H1 (cell line): ENCODE measurements at regions not wholly inside any gene's neighbourhood (a gene's known extent, or its start where the extent isn't known, plus 50 kb on each side); places are given as distances from the start of the nearest gene placed in this dataset.
"Not testable (repeated sequence)": the region's sequence is repeated elsewhere in the genome, so short reads cannot be mapped to it uniquely, and the experiment has no call there.

Experiments used
- CTCF ChIA-PET: fragments of 300-600 bp; sonication (Branson Sonifier 250); formaldehyde crosslinking; loops from one replicate; lab custom pipeline; 2021; ENCODE audit not compliant: partially characterized antibody; lab: Charles Lee
- POLR2A ChIA-PET: fragments of 300-600 bp; sonication (Branson Sonifier 250); formaldehyde crosslinking; loops from one replicate; lab custom pipeline; 2021; ENCODE audit warnings: inconsistent platforms; ENCODE audit not compliant: partially characterized antibody; lab: Charles Lee
- DNase-seq, 2 experiments: peaks; one replicate each; pipeline versions ENCODE4 v3.0.0 to v3.0.0-alpha.2; 2010 to 2022; ENCODE audit warnings: low spot score in 2 of 2, low read depth in 1 of 2, mixed read lengths in 1 of 2
- FAIRE-seq: peaks from 2 replicates; lab custom pipeline; 2011; peaks lifted over from hg19 to GRCh38; lab: Jason Lieb, UNC
- H2AFZ ChIP-seq: 2 replicates; pipeline ENCODE4 v1.8.1; 2012; ENCODE audit warnings: low read length, inconsistent platforms
- H2AK5ac ChIP-seq: 2 replicates; pipeline ENCODE4 v1.6.1; 2013; ENCODE audit warnings: low read depth, low read length
- H2BK120ac ChIP-seq: replicated peaks from 2 replicates; pipeline ENCODE3; 2013; ENCODE audit warnings: low read depth, low read length, inconsistent platforms
- H2BK12ac ChIP-seq: 2 replicates; pipeline ENCODE4 v1.6.1; 2013; ENCODE audit warnings: low read depth, low read length
- H2BK15ac ChIP-seq: 2 replicates; pipeline ENCODE4 v1.6.1; 2013; ENCODE audit warnings: low read length
- H2BK20ac ChIP-seq: 2 replicates; pipeline ENCODE4 v1.6.1; 2013; ENCODE audit warnings: low read length
- H2BK5ac ChIP-seq: 2 replicates; pipeline ENCODE4 v1.6.1; 2013; ENCODE audit warnings: low read depth, low read length
- H3K14ac ChIP-seq: 2 replicates; pipeline ENCODE4 v1.6.1; 2013; ENCODE audit warnings: inconsistent platforms; ENCODE audit not compliant: insufficient read length
- H3K18ac ChIP-seq: 2 replicates; pipeline ENCODE4 v1.6.1; 2013; ENCODE audit warnings: low read length; ENCODE audit errors: extremely low read depth
- H3K23ac ChIP-seq: 2 replicates; pipeline ENCODE4 v1.6.1; 2013; ENCODE audit warnings: inconsistent platforms; ENCODE audit not compliant: insufficient read length
- H3K23me2 ChIP-seq: 2 replicates; pipeline ENCODE4 v1.6.1; 2013; ENCODE audit warnings: low read depth, low read length
- H3K27ac ChIP-seq: 2 replicates; pipeline ENCODE4 v1.6.1; 2011; ENCODE audit warnings: low read depth, low read length, inconsistent platforms
- H3K27me3 ChIP-seq, 4 experiments: replicated peaks in 1 of 4; 1 replicate in 1 of 4; 2 replicates in 3 of 4; pipeline versions ENCODE4 v1.6.1 to v1.8.1; 2011 to 2013; ENCODE audit warnings: low read length in 3 of 4, mild to moderate bottlenecking in 3 of 4, inconsistent platforms in 2 of 4, mixed read lengths in 2 of 4, moderate library complexity in 1 of 4; ENCODE audit not compliant: control insufficient read depth in 3 of 4, insufficient read depth in 3 of 4; ENCODE audit errors: extremely low read depth in 1 of 4
- H3K36me3 ChIP-seq, 4 experiments: 2 replicates each; pipeline versions ENCODE4 v1.6.1 to v1.8.1; 2011 to 2013; ENCODE audit warnings: mild to moderate bottlenecking in 4 of 4, low read length in 3 of 4, moderate library complexity in 2 of 4, control low read depth in 1 of 4, inconsistent platforms in 1 of 4; ENCODE audit not compliant: insufficient read depth in 4 of 4, control insufficient read depth in 2 of 4
- H3K4ac ChIP-seq: replicated peaks from 2 replicates; pipeline ENCODE3; 2013; ENCODE audit warnings: low read length, low read depth, mixed read lengths, inconsistent platforms; ENCODE audit not compliant: insufficient read length
- H3K4me1 ChIP-seq, 4 experiments: replicated peaks in 1 of 4; 1 replicate in 1 of 4; 2 replicates in 3 of 4; pipeline versions ENCODE4 v1.6.1 to v1.8.1; 2011 to 2013; ENCODE audit warnings: low read length in 3 of 4, inconsistent platforms in 2 of 4, mixed read lengths in 1 of 4; ENCODE audit not compliant: insufficient read depth in 4 of 4, control insufficient read depth in 3 of 4
- H3K4me2 ChIP-seq, 2 experiments: 2 replicates each; pipeline versions ENCODE4 v1.6.1 to v1.8.1; 2011 to 2013; ENCODE audit warnings: low read depth in 2 of 2, low read length in 2 of 2, control low read depth in 1 of 2, inconsistent platforms in 1 of 2, mild to moderate bottlenecking in 1 of 2; ENCODE audit not compliant: insufficient read depth in 1 of 2
- H3K4me3 ChIP-seq, 4 experiments: fragments of 200-600, 300-600 bp in 1 of 4; sonication (generic), shearing (Covaris generic), sonication (Bioruptor Twin) in 1 of 4; 2 replicates each; pipeline versions ENCODE4 v1.5.1 to v1.8.1; 2011 to 2016; ENCODE audit warnings: low read length in 4 of 4, low read depth in 3 of 4, control low read depth in 2 of 4, inconsistent platforms in 2 of 4, mild to moderate bottlenecking in 2 of 4, mixed read lengths in 1 of 4, moderate library complexity in 1 of 4; ENCODE audit not compliant: insufficient read depth in 2 of 4; ENCODE audit errors: extremely low read depth in 1 of 4
- H3K56ac ChIP-seq: replicated peaks from 2 replicates; pipeline ENCODE3; 2013; ENCODE audit warnings: low read depth, mild to moderate bottlenecking, mixed read lengths, low read length, inconsistent platforms; ENCODE audit not compliant: insufficient read length
- H3K79me1 ChIP-seq: 2 replicates; pipeline ENCODE4 v1.6.1; 2013; ENCODE audit warnings: low read depth, low read length, control low read depth
- H3K79me2 ChIP-seq, 2 experiments: 2 replicates each; pipeline versions ENCODE4 v1.6.1 to v1.8.1; 2012 to 2013; ENCODE audit warnings: low read length in 2 of 2, mild to moderate bottlenecking in 2 of 2, inconsistent platforms in 1 of 2; ENCODE audit not compliant: insufficient read depth in 2 of 2, control insufficient read depth in 1 of 2
- H3K9ac ChIP-seq, 4 experiments: replicated peaks in 1 of 4; 1 replicate in 1 of 4; 2 replicates in 3 of 4; pipeline versions ENCODE4 v1.6.1 to v1.8.1; 2011 to 2013; ENCODE audit warnings: low read depth in 3 of 4, low read length in 3 of 4, control low read depth in 2 of 4, mild to moderate bottlenecking in 2 of 4, moderate library complexity in 2 of 4, inconsistent platforms in 1 of 4; ENCODE audit errors: extremely low read depth in 1 of 4
- H3K9me3 ChIP-seq, 2 experiments: 2 replicates each; pipeline versions ENCODE4 v1.6.1 to v1.8.1; 2012 to 2013; ENCODE audit warnings: mild to moderate bottlenecking in 2 of 2, moderate library complexity in 2 of 2, control low read depth in 1 of 2, inconsistent platforms in 1 of 2, low read depth in 1 of 2, low read length in 1 of 2, mixed read lengths in 1 of 2; ENCODE audit not compliant: insufficient read depth in 2 of 2
- H4K20me1 ChIP-seq, 2 experiments: replicated peaks in 1 of 2; 2 replicates each; pipeline versions ENCODE3 to v1.8.1; 2011 to 2013; ENCODE audit warnings: inconsistent platforms in 2 of 2, low read length in 2 of 2, mild to moderate bottlenecking in 1 of 2; ENCODE audit not compliant: insufficient read depth in 2 of 2, control insufficient read depth in 1 of 2
- H4K5ac ChIP-seq: 2 replicates; pipeline ENCODE4 v1.6.1; 2013; ENCODE audit warnings: low read length, low read depth, mixed read lengths, inconsistent platforms; ENCODE audit not compliant: insufficient read length
- H4K8ac ChIP-seq: 2 replicates; pipeline ENCODE4 v1.8.0; 2013; ENCODE audit warnings: mild to moderate bottlenecking, moderate library complexity, low read length, inconsistent platforms; ENCODE audit not compliant: insufficient read depth; ENCODE audit errors: extremely low read depth
- H4K91ac ChIP-seq: replicated peaks from 2 replicates; pipeline ENCODE3; 2013; ENCODE audit warnings: low read length, mixed read lengths, inconsistent platforms; ENCODE audit not compliant: insufficient read length
- WGBS, 2 experiments: shearing (Covaris generic) in 1 of 2; methylation state at CpG; one replicate each; pipeline versions ENCODE4 v1.1.6 to v1.1.7; 2013 to 2015; ENCODE audit warnings: low lambda C conversion rate in 2 of 2, mixed read lengths in 2 of 2, inconsistent platforms in 1 of 2, low coverage in 1 of 2, missing lambda C conversion rate in 1 of 2; ENCODE audit not compliant: insufficient replicate concordance in 2 of 2, insufficient coverage in 1 of 2, insufficient read length in 1 of 2; ENCODE audit errors: extremely low coverage in 1 of 2, missing lambda C conversion rate in 1 of 2; 5-methylcytosine and 5-hydroxymethylcytosine counted together

DNA sequence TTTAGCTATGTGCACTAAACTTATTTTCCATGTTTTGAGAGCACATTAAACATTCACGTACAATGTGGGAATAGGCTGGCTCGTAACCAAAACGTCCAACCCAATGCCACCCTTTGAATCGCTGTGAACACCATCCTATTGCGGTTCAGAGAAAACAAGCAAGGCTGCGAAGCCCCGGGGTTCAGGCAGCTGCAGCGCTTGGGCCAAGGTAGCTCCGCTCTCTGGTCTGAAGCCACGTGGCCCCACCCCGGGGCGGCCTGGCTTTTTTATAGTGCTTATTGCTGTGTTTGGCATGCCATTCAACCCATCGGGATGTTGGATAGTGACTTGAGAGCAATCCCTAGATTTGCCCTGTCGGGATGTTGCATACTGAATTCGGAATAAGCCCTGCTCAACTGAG is 76.7 kb upstream of the AGAP9 start:
- H4K8ac ChIP-seq, H3K9me3 ChIP-seq, H2BK5ac ChIP-seq, H2AK5ac ChIP-seq, H3K79me1 ChIP-seq, H3K18ac ChIP-seq, H3K36me3 ChIP-seq, H3K79me2 ChIP-seq, H2AFZ ChIP-seq, H3K56ac ChIP-seq, H3K23ac ChIP-seq, H4K91ac ChIP-seq, H3K27ac ChIP-seq, H2BK120ac ChIP-seq, H3K4me1 ChIP-seq, H2BK12ac ChIP-seq, DNase-seq, H3K23me2 ChIP-seq, H3K9ac ChIP-seq, FAIRE-seq, H2BK20ac ChIP-seq, H3K27me3 ChIP-seq, H4K5ac ChIP-seq, H3K4me3 ChIP-seq, H4K20me1 ChIP-seq, H3K14ac ChIP-seq, H2BK15ac ChIP-seq, POLR2A ChIA-PET, CTCF ChIA-PET, H3K4me2 ChIP-seq, H3K4ac ChIP-seq: not testable (repeated sequence)
- 83% methylated on average over 10 of the region's 15 CpGs; no CpG with 5 or more reads in 1 of the 2 experiments for WGBS, 2 experiments

DNA sequence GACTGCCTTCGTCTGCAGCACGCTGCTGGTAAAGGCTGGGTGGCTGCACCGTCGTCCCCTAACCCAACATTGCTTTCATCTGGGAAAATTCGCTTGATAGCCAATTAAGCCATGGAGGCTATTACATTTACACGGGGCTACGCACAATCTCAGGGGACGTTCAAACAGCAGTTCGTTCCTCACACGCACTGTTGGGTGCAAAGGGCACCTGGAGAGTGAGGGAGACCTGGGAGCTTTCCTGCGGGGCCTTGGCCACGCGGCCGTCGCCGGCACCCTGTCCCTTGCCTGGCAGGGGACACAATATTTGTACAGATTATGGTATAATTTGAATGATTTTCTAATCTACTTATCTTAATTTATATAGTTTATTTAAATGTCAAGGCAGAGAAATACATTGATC is 76.2 kb upstream of the AGAP9 start:
- H3K4me2 ChIP-seq, H4K5ac ChIP-seq, H3K14ac ChIP-seq, H3K27ac ChIP-seq, POLR2A ChIA-PET, CTCF ChIA-PET, H2BK120ac ChIP-seq, H3K9me3 ChIP-seq, H3K79me2 ChIP-seq, FAIRE-seq, H3K4ac ChIP-seq, H3K56ac ChIP-seq, H3K23me2 ChIP-seq, H3K4me1 ChIP-seq, H2BK12ac ChIP-seq, H3K4me3 ChIP-seq, H2BK15ac ChIP-seq, H4K20me1 ChIP-seq, H3K23ac ChIP-seq, DNase-seq, H4K91ac ChIP-seq, H3K36me3 ChIP-seq, H3K79me1 ChIP-seq, H2BK5ac ChIP-seq, H2AFZ ChIP-seq, H4K8ac ChIP-seq, H2AK5ac ChIP-seq, H3K27me3 ChIP-seq, H3K18ac ChIP-seq, H2BK20ac ChIP-seq, H3K9ac ChIP-seq: not testable (repeated sequence)
- WGBS, 2 experiments: 97% methylated on average over 15 of the region's 16 CpGs; no CpG with 5 or more reads in 1 of the 2 experiments
